AG04450 (cell line): ENCODE measurements at regions not wholly inside any gene's neighbourhood (a gene's known extent, or its start where the extent isn't known, plus 50 kb on each side); places are given as distances from the start of the nearest gene placed in this dataset.

Source experiments
- CTCF ChIA-PET: fragments of 300-600, 350-600 bp; formaldehyde crosslinking; extraction: SDS; loops from one replicate; lab custom pipeline; 2022; ENCODE audit warnings: antibody characterized with exemption, inconsistent platforms; lab: Charles Lee
- POLR2A ChIA-PET: fragments of 350-600 bp; formaldehyde crosslinking; extraction: SDS; loops from one replicate; lab custom pipeline; 2021; ENCODE audit warnings: antibody characterized with exemption, inconsistent platforms; lab: Yijun Ruan, JAX
- DNase-seq: peaks from one replicate; pipeline ENCODE4 v3.0.0-alpha.2; 2011; ENCODE audit warnings: low read depth, low spot score
- H3K27ac ChIP-seq: one replicate; pipeline ENCODE4 v1.5.1; 2012; ENCODE audit warnings: low read depth, low read length, control low read depth
- H3K27me3 ChIP-seq: one replicate; pipeline ENCODE4 v1.6.0; 2012; ENCODE audit warnings: low read length; ENCODE audit not compliant: control insufficient read depth, insufficient read depth
- H3K4me3 ChIP-seq: 2 replicates; pipeline ENCODE4 v1.5.1; 2011; ENCODE audit warnings: mild to moderate bottlenecking, low read depth, low read length, control low read depth
- H3K9me3 ChIP-seq: 2 replicates; pipeline ENCODE4 v1.5.1; 2012; ENCODE audit warnings: low read length; ENCODE audit not compliant: control insufficient read depth, insufficient read depth
- TF ChIP-seq, protein P1 (sequence below): IDR thresholded peaks from 2 replicates; pipeline ENCODE4 v1.5.1; 2011; ENCODE audit warnings: low read depth, low read length, control low read depth, inconsistent platforms

DNA sequence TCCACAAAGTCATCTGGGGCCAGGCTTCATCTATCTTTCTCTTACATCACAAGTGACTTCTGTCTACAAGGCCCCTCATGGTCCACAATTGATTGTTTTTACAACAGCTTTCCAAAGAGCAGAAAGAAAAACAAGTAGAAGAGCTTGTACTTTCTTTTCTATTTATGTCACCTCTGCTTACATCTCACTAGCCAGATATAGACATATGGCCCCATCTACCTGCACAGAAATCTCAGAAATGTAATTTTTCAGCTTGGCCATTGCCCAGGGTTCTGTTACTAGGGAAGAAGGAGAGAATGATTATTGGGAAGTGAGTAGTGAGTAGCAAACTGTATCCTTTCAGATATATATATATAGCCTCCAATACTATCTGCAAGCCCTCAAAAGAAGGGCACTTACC is 210.5 kb upstream of the PLEKHG7 start:
- Histone ChIP-seq H3K4me3 (no peak overlapping the region), H3K27ac (no peak overlapping the region), H3K9me3 (no peaks in the 10 kb centered on the region), H3K27me3 (no peaks in the 10 kb centered on the region)
- CTCF ChIA-PET: interaction anchor here (1.1 kb wide), 1 partner anchor 1110 kb away, joined by 4 read pairs; no protein-coding TSS in a partner anchor
- TF ChIP-seq, protein P1, sequence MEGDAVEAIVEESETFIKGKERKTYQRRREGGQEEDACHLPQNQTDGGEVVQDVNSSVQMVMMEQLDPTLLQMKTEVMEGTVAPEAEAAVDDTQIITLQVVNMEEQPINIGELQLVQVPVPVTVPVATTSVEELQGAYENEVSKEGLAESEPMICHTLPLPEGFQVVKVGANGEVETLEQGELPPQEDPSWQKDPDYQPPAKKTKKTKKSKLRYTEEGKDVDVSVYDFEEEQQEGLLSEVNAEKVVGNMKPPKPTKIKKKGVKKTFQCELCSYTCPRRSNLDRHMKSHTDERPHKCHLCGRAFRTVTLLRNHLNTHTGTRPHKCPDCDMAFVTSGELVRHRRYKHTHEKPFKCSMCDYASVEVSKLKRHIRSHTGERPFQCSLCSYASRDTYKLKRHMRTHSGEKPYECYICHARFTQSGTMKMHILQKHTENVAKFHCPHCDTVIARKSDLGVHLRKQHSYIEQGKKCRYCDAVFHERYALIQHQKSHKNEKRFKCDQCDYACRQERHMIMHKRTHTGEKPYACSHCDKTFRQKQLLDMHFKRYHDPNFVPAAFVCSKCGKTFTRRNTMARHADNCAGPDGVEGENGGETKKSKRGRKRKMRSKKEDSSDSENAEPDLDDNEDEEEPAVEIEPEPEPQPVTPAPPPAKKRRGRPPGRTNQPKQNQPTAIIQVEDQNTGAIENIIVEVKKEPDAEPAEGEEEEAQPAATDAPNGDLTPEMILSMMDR: no peak
- no peak for DNase-seq
- POLR2A ChIA-PET: no interaction called here

DNA sequence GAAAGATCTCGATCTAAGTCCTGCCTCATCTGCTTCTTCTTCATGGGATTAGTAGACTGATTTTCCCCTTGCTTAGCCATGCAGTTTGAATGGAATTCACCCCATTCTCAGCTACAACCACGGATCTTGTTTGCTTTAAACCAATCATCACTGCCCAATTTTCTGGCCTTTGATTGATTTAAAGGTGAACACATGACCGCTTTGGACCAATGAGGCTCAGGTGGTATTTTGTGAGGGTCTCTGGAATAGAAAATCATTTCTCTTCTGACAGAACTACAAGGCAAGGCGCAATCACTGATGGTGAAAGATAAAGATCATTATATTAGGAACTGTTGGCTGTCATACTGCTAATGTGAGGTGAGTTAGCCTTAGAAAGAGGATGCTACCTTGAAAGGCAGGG is 213.0 kb upstream of the PLEKHG7 start:
- Histone ChIP-seq H3K27me3 (no peaks in the 10 kb centered on the region), H3K4me3 (no peak overlapping the region), H3K9me3 (no peaks in the 10 kb centered on the region), H3K27ac (no peak overlapping the region)
- ChIA-PET CTCF (no interaction called here), POLR2A (no interaction called here)
- no peak for DNase-seq
- TF ChIP-seq, protein P1: no peak

DNA sequence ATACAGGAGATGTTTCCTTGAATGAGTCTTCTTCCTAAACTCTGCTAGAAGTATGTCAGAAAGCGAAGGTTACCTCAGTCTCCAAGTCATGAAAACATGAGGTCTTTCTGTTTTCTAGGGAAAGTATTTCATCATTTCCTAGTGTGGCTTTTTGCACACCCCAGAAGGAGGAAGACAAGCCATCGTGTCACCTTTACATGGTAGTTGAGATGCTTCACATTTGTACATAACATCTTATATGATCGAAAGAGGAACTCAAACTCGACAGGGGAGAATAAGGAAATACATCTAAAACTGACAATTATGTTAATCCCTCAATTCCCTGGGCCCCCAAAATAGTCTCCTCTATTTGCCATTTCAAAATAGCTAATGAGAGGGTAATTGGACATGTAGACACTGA is 214.1 kb upstream of the PLEKHG7 start:
- Histone ChIP-seq H3K27ac (no peak overlapping the region), H3K4me3 (no peak overlapping the region), H3K9me3 (no peaks in the 10 kb centered on the region), H3K27me3 (no peaks in the 10 kb centered on the region)
- DNase-seq: no peak
- TF ChIP-seq, protein P1: no peak
- CTCF ChIA-PET: interaction anchor here (0.9 kb wide), 1 partner anchor 17 kb away, joined by 3 read pairs; no protein-coding TSS in a partner anchor
- POLR2A ChIA-PET: no interaction called here

DNA sequence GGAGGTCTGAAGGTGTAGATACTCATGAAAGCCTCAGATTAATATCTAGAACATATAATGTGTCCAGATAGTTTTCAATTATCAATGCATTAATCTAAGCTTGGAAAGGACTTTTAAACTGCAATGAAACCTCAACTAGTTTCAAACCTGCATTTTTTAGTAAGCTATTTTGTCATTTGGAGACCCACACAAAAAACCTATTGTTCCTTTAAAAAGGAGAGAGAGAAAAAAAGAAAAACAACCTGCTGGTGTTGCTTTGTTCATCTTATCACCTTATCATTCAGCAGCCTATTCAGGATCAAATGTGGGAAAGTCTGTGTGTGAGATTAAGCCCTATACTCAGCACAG is 215.7 kb upstream of the PLEKHG7 start:
- no peaks in the 10 kb centered on the region for H3K9me3 ChIP-seq
- H3K4me3 ChIP-seq: no peak overlapping the region
- DNase-seq: no peak
- no peaks in the 10 kb centered on the region for H3K27me3 ChIP-seq
- TF ChIP-seq, protein P1: no peak
- ChIA-PET POLR2A (no interaction called here), CTCF (interaction anchor here (0.5 to 0.9 kb wide), 3 partner anchors 19 to 1105 kb away, joined by 3 read pairs; no protein-coding TSS in a partner anchor)
- H3K27ac ChIP-seq: no peak overlapping the region

DNA sequence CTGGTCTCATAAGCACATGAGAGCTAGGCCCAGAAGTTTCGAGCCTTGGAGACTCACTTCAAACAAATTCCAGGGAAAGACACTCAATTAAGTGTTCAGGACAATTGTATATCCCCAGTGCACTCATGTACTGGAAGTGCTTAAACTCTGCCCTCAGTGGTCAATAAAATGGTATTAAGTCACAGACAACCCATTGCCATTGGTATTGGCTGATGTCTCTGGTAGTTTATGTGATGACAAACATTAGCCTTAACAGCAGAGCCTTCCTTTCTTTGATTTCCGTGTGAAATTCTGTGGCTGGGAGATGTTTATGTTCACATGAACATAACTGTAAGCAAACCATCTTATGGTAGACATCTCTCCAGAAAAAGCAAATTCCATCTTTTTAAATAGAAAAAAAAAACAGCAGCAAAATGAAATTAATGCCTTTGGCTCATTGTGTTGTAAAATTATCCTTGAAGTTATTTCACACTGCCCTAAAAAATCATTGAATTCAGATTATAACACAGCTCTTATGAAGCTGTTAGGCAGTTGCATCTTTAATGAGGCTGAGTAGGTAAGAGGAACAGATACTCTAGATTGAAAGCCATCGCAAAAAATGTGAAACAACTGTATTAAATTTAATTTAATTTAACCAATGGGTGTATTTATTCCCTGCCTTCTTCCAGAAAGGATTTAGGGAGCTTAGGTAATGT is 216.2 kb upstream of the PLEKHG7 start:
- H3K27ac ChIP-seq: no peak overlapping the region
- TF ChIP-seq, protein P1: no peak
- H3K27me3 ChIP-seq: no peaks in the 10 kb centered on the region
- no peaks in the 10 kb centered on the region for H3K9me3 ChIP-seq
- ChIA-PET CTCF (interaction anchor here (0.5 to 1.5 kb wide), 6 partner anchors 10 to 1509 kb away, joined by 3 to 10 read pairs (median 3); no protein-coding TSS in a partner anchor), POLR2A (interaction anchor here (0.5 kb wide), 1 partner anchor 81 kb away, joined by 4 read pairs; no protein-coding TSS in a partner anchor)
- no peak for DNase-seq
- H3K4me3 ChIP-seq: no peak overlapping the region
